ENCODE measurements at regions not wholly inside any gene's neighbourhood (a gene's known extent, or its start where the extent isn't known, plus 50 kb on each side); places are given as distances from the start of the nearest gene placed in this dataset.

- Mint-ChIP-seq H3K9me3 (ENCODE audit: low read depth) (peaks cover 8% of the 10 kb centered on the region), H3K4me3 (ENCODE audit: unreplicated experiment) (no peak overlapping the region), H3K4me1 (ENCODE audit: low read depth) (peaks cover 62% of the 10 kb centered on the region), H3K27ac (ENCODE audit: unreplicated experiment) (no peak overlapping the region), H3K27me3 (ENCODE audit: low read depth) (no peaks in the 10 kb centered on the region), H3K36me3 (ENCODE audit: low read depth) (peaks cover 4% of the 10 kb centered on the region)
- TF ChIP-seq, protein P1, sequence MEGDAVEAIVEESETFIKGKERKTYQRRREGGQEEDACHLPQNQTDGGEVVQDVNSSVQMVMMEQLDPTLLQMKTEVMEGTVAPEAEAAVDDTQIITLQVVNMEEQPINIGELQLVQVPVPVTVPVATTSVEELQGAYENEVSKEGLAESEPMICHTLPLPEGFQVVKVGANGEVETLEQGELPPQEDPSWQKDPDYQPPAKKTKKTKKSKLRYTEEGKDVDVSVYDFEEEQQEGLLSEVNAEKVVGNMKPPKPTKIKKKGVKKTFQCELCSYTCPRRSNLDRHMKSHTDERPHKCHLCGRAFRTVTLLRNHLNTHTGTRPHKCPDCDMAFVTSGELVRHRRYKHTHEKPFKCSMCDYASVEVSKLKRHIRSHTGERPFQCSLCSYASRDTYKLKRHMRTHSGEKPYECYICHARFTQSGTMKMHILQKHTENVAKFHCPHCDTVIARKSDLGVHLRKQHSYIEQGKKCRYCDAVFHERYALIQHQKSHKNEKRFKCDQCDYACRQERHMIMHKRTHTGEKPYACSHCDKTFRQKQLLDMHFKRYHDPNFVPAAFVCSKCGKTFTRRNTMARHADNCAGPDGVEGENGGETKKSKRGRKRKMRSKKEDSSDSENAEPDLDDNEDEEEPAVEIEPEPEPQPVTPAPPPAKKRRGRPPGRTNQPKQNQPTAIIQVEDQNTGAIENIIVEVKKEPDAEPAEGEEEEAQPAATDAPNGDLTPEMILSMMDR (IDR thresholded peaks at IDR 0.05), result no peak
- no peak for DNase-seq (ENCODE audit: low spot score)
Measured at GRCh38 chr7:25665903-25666670, 437.8 kb upstream of the NPVF start.

GRCh38 chr7:25666671-25667060 is 438.4 kb upstream of the NPVF start:
- TF ChIP-seq, protein P1 (IDR thresholded peaks at IDR 0.05), result no peak
- Mint-ChIP-seq H3K4me1 (ENCODE audit: low read depth) (peaks cover 68% of the 10 kb centered on the region), H3K27me3 (ENCODE audit: low read depth) (no peaks in the 10 kb centered on the region), H3K36me3 (ENCODE audit: low read depth) (peaks cover 4% of the 10 kb centered on the region), H3K4me3 (ENCODE audit: unreplicated experiment) (no peak overlapping the region), H3K27ac (ENCODE audit: unreplicated experiment) (no peak overlapping the region), H3K9me3 (ENCODE audit: low read depth) (peaks cover 8% of the 10 kb centered on the region)
- DNase-seq (ENCODE audit: low spot score), result no peak

GRCh38 chr7:25669281-25669781 is 441.0 kb upstream of the NPVF start:
- Mint-ChIP-seq H3K36me3 (ENCODE audit: low read depth) (peaks cover 2% of the 10 kb centered on the region), H3K4me1 (ENCODE audit: low read depth) (peaks cover 80% of the 10 kb centered on the region), H3K27ac (ENCODE audit: unreplicated experiment) (peak overlapping the region; percentile 93), H3K4me3 (ENCODE audit: unreplicated experiment) (no peak overlapping the region), H3K9me3 (ENCODE audit: low read depth) (no peaks in the 10 kb centered on the region), H3K27me3 (ENCODE audit: low read depth) (no peaks in the 10 kb centered on the region)
- no peak for DNase-seq (ENCODE audit: low spot score)
- TF ChIP-seq, protein P1 (IDR thresholded peaks at IDR 0.05), result no peak

DNA sequence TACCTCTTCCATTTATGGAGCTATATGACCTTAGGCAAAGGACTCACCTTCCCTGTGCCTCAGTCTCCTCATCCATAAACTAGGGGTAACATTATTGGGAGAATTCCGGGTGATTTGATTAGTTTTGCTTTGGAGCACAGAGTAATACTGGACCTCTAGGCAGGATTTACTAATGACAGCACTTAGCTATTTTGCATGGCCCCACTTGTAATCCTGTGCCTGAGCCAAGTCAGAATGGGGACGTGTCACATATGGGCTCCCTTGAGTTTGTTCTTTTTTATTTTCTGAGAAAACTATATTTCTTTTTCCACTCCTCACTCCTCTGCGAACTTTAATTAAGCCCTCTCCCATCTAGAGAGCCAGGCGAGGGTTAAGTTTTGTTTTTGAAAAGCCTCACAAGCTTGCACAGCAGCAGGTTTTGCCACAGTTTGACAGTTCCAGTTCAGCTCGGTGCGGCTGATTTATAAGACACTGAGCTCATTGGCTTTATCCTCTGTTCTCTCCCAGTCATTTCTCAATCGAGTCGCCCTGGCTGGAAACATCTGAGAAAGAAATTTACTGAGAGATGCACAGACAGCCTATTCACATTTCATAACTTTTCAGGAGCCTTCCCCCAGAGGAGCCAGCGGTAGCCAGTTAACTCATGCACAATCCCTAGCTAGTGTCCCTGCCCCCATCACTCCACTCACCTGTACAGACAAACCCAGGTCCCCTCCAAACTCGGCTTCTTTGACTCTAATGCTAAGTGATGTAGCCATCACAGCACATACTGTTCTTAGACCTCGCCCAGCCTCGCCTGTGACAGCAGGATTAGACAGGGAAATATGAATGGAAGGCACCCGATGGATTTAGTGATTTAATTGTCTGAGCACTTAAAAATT is 441.9 kb upstream of the NPVF start:
- no peaks in the 10 kb centered on the region for H3K9me3 Mint-ChIP-seq (ENCODE audit: low read depth)
- no peak overlapping the region for H3K4me3 Mint-ChIP-seq (ENCODE audit: unreplicated experiment)
- H3K27me3 Mint-ChIP-seq (ENCODE audit: low read depth), result no peaks in the 10 kb centered on the region
- TF ChIP-seq, protein P1 (IDR thresholded peaks at IDR 0.05), result no peak
- DNase-seq (ENCODE audit: low spot score), result no peak
- peaks cover 80% of the 10 kb centered on the region for H3K4me1 Mint-ChIP-seq (ENCODE audit: low read depth)
- H3K36me3 Mint-ChIP-seq (ENCODE audit: low read depth), result peaks cover 2% of the 10 kb centered on the region
- peak overlapping the region; percentile 93 for H3K27ac Mint-ChIP-seq (ENCODE audit: unreplicated experiment)

DNA sequence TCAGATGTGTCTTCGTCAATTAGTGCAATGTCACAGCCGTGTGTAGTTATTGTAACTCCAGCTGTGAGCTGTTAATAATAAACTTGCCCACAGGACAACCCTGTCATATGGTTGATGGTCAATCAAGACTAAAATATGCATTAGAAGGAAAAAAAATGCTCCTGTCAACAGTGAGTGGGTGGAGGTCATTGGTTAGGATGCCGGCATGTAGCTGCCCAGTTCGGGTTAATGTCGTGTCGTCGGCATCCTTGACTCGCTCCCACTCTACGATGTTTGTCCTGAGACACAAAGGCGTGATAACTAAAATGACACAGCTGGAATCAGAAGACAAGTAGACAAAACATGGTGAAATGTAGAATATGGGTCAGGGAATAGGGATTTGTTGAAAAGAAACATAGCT is 442.8 kb upstream of the NPVF start:
- H3K4me3 Mint-ChIP-seq (ENCODE audit: unreplicated experiment), result peak overlapping the region; percentile 1
- TF ChIP-seq, protein P1 (IDR thresholded peaks at IDR 0.05), result no peak
- DNase-seq (ENCODE audit: low spot score), result no peak
- no peaks in the 10 kb centered on the region for H3K36me3 Mint-ChIP-seq (ENCODE audit: low read depth)
- H3K27ac Mint-ChIP-seq (ENCODE audit: unreplicated experiment), result peak overlapping the region; percentile 93
- H3K9me3 Mint-ChIP-seq (ENCODE audit: low read depth), result no peaks in the 10 kb centered on the region
- no peaks in the 10 kb centered on the region for H3K27me3 Mint-ChIP-seq (ENCODE audit: low read depth)
- H3K4me1 Mint-ChIP-seq (ENCODE audit: low read depth), result peaks cover 79% of the 10 kb centered on the region

Measured in chondrocyte (in vitro differentiated cells).